Caco-2 (cell line): ENCODE measurements at regions not wholly inside any gene's neighbourhood (a gene's known extent, or its start where the extent isn't known, plus 50 kb on each side); places are given as distances from the start of the nearest gene placed in this dataset.
"Not testable (repeated sequence)": the region's sequence is repeated elsewhere in the genome, so short reads cannot be mapped to it uniquely, and the experiment has no call there.

Experiments used
- BruUV-seq: library from RNA; stranded (reverse); fragments of 400-500 nt; replicated peaks from 2 replicates; lab custom pipeline; 2021; lab: Mats Ljungman, UMichigan
- CTCF ChIA-PET: fragments of 300-600 bp; sonication (Branson Sonifier 250); formaldehyde crosslinking; loops from one replicate; lab custom pipeline; 2022; ENCODE audit warnings: antibody characterized with exemption; lab: Charles Lee
- POLR2A ChIA-PET: fragments of 300-600 bp; sonication (Branson Sonifier 250); formaldehyde crosslinking; loops from one replicate; lab custom pipeline; 2022; ENCODE audit warnings: antibody characterized with exemption; lab: Charles Lee
- DNase-seq, 2 experiments: peaks; one replicate each; pipeline versions ENCODE4 v3.0.0 to v3.0.0-alpha.2; 2020 to 2022
- H3K27me3 ChIP-seq: replicated peaks from 2 replicates; pipeline ENCODE4 v1.6.0; 2011; ENCODE audit warnings: low read length; ENCODE audit not compliant: control insufficient read depth, insufficient read depth
- H3K36me3 ChIP-seq: 2 replicates; pipeline ENCODE4 v1.5.1; 2011; ENCODE audit warnings: low read length; ENCODE audit not compliant: control insufficient read depth, insufficient read depth
- H3K4me1 ChIP-seq: fragments of 250-450 bp; sonication (Bioruptor Pico); 2 replicates; pipeline ENCODE4 v1.5.1; 2020; ENCODE audit warnings: mild to moderate bottlenecking
- H3K4me3 ChIP-seq: 2 replicates; pipeline ENCODE4 v1.5.1; 2011; ENCODE audit warnings: low read depth, mild to moderate bottlenecking, control low read depth, low read length
- H3K9me3 ChIP-seq: fragments of 250-450 bp; sonication (Bioruptor Pico); 2 replicates; pipeline ENCODE4 v1.5.1; 2020; ENCODE audit warnings: mild to moderate bottlenecking, moderate library complexity
- H3K27ac Mint-ChIP-seq: one replicate; pipeline ENCODE4 v1.8.0; 2022; ENCODE audit warnings: mixed read lengths; ENCODE audit not compliant: unreplicated experiment
- H3K27me3 Mint-ChIP-seq: one replicate; pipeline ENCODE4 v1.8.0; 2022; ENCODE audit warnings: mixed read lengths; ENCODE audit not compliant: insufficient read depth, unreplicated experiment
- H3K36me3 Mint-ChIP-seq: one replicate; pipeline ENCODE4 v1.8.0; 2022; ENCODE audit warnings: mild to moderate bottlenecking, mixed read lengths; ENCODE audit not compliant: insufficient read depth, unreplicated experiment
- H3K4me1 Mint-ChIP-seq: one replicate; pipeline ENCODE4 v1.8.0; 2022; ENCODE audit warnings: low read depth, mixed read lengths; ENCODE audit not compliant: unreplicated experiment
- H3K4me3 Mint-ChIP-seq: one replicate; pipeline ENCODE4 v1.8.0; 2022; ENCODE audit warnings: mild to moderate bottlenecking, moderate library complexity, mixed read lengths; ENCODE audit not compliant: unreplicated experiment
- H3K9me3 Mint-ChIP-seq: one replicate; pipeline ENCODE4 v1.8.0; 2022; ENCODE audit warnings: mixed read lengths; ENCODE audit not compliant: unreplicated experiment
- CTCF ChIP-seq, 2 experiments: fragments of 200-600 bp in 1 of 2; IDR thresholded peaks; 1 replicate in 1 of 2; 2 replicates in 1 of 2; pipeline versions ENCODE4 v1.5.1 to v1.8.0; 2011 to 2022; ENCODE audit warnings: antibody characterized with exemption in 1 of 2, control low read depth in 1 of 2, inconsistent platforms in 1 of 2, low read depth in 1 of 2, low read length in 1 of 2, mild to moderate bottlenecking in 1 of 2, moderate library complexity in 1 of 2; ENCODE audit not compliant: insufficient read depth in 1 of 2, severe bottlenecking in 1 of 2, unreplicated experiment in 1 of 2
- intact Hi-C: fragments of 100-400 bp; cut with micrococcal nuclease; formaldehyde crosslinking; loops from one replicate; pipeline ENCODE4 v1.10.0; 2022; ENCODE audit not compliant: unreplicated experiment

- Mint-ChIP-seq H3K9me3 (no peaks in the 10 kb centered on the region), H3K36me3 (no peaks in the 10 kb centered on the region), H3K27ac (no peak overlapping the region), H3K4me3 (no peak overlapping the region), H3K27me3 (no peaks in the 10 kb centered on the region), H3K4me1 (no peaks in the 10 kb centered on the region)
- intact Hi-C loops: no loop called here
- DNase-seq: no peak
- Histone ChIP-seq H3K9me3 (no peaks in the 10 kb centered on the region), H3K4me1 (no peaks in the 10 kb centered on the region), H3K4me3 (no peak overlapping the region), H3K36me3 (no peaks in the 10 kb centered on the region), H3K27me3 (no peaks in the 10 kb centered on the region)
- POLR2A ChIA-PET: no interaction called here
- no peak for TF ChIP-seq CTCF (IDR thresholded peaks at IDR 0.05; ENCODE audit: insufficient read depth in 1 of 2, low read depth in 1 of 2, low read length in 1 of 2, severe bottlenecking in 1 of 2, unreplicated experiment in 1 of 2)
- BruUV-seq: no TSS peak
- CTCF ChIA-PET: no interaction called here
Observed at GRCh38 chr18:24611075-24611474, 150.6 kb downstream of the HRH4 start.

- no peaks in the 10 kb centered on the region for H3K9me3 Mint-ChIP-seq
Observed at GRCh38 chr18:24613896-24614640, 153.6 kb downstream of the HRH4 start.

GRCh38 chr18:24616653-24617052 lies 156.2 kb downstream of the HRH4 start:
- H3K4me1 Mint-ChIP-seq: no peaks in the 10 kb centered on the region
- H3K27ac Mint-ChIP-seq: no peak overlapping the region
- Histone ChIP-seq H3K36me3 (no peaks in the 10 kb centered on the region), H3K9me3 (no peaks in the 10 kb centered on the region), H3K27me3 (no peaks in the 10 kb centered on the region), H3K4me1 (no peaks in the 10 kb centered on the region), H3K4me3 (no peak overlapping the region)
- POLR2A ChIA-PET: no interaction called here
- intact Hi-C loops: no loop called here
- CTCF ChIA-PET: no interaction called here
- no peak for TF ChIP-seq CTCF (IDR thresholded peaks at IDR 0.05; ENCODE audit: insufficient read depth in 1 of 2, low read depth in 1 of 2, low read length in 1 of 2, severe bottlenecking in 1 of 2, unreplicated experiment in 1 of 2)
- no peaks in the 10 kb centered on the region for H3K36me3 Mint-ChIP-seq
- H3K4me3 Mint-ChIP-seq: no peak overlapping the region
- no peak for DNase-seq
- H3K9me3 Mint-ChIP-seq: no peaks in the 10 kb centered on the region
- no TSS peak for BruUV-seq
- H3K27me3 Mint-ChIP-seq: no peaks in the 10 kb centered on the region

More at GRCh38 chr18:24613896-24614640, 153.6 kb downstream of the HRH4 start:
- H3K27me3 Mint-ChIP-seq: no peaks in the 10 kb centered on the region
- no peak overlapping the region for H3K4me3 Mint-ChIP-seq
- H3K36me3 Mint-ChIP-seq: no peaks in the 10 kb centered on the region
- Histone ChIP-seq H3K36me3 (no peaks in the 10 kb centered on the region), H3K27me3 (no peaks in the 10 kb centered on the region), H3K4me3 (no peak overlapping the region), H3K9me3 (no peaks in the 10 kb centered on the region), H3K4me1 (no peaks in the 10 kb centered on the region)
- no peak overlapping the region for H3K27ac Mint-ChIP-seq
- no peak for TF ChIP-seq CTCF (IDR thresholded peaks at IDR 0.05; ENCODE audit: insufficient read depth in 1 of 2, low read depth in 1 of 2, low read length in 1 of 2, severe bottlenecking in 1 of 2, unreplicated experiment in 1 of 2)
- BruUV-seq: no TSS peak
- CTCF ChIA-PET: no interaction called here
- POLR2A ChIA-PET: no interaction called here
- DNase-seq: no peak
- intact Hi-C loops: no loop called here
- H3K4me1 Mint-ChIP-seq: no peaks in the 10 kb centered on the region

GRCh38 chr18:24624421-24624820 lies 164.0 kb downstream of the HRH4 start:
- peak in 1 of 2 experiments; percentile 2 for DNase-seq
- H3K4me3 ChIP-seq, H3K36me3 Mint-ChIP-seq, H3K9me3 ChIP-seq, H3K4me1 Mint-ChIP-seq, H3K27me3 ChIP-seq, BruUV-seq, POLR2A ChIA-PET, H3K27ac Mint-ChIP-seq, intact Hi-C loops, H3K27me3 Mint-ChIP-seq, CTCF ChIA-PET, H3K9me3 Mint-ChIP-seq, H3K36me3 ChIP-seq, H3K4me1 ChIP-seq: not testable (repeated sequence)
- peak overlapping the region; percentile 68 for H3K4me3 Mint-ChIP-seq
